Spleen (tissue), 7 donors: ENCODE measurements at regions not wholly inside any gene's neighbourhood (a gene's known extent, or its start where the extent isn't known, plus 50 kb on each side); places are given as distances from the start of the nearest gene placed in this dataset.

Experiments
- CTCF ChIP-seq, 11 experiments: fragments of 200-600 bp in 7 of 11; fragments of 450-650 bp in 4 of 11; sonication (generic) in 4 of 11; IDR thresholded peaks in 8 of 11; conservative IDR thresholded peaks in 3 of 11; 1 replicate in 7 of 11; 2 replicates in 4 of 11; pipeline versions ENCODE4 v1.4.0 to v1.8.0; 2016 to 2021; ENCODE audit warnings: antibody characterized with exemption in 11 of 11, inconsistent platforms in 4 of 11, mild to moderate bottlenecking in 1 of 11
- POLR2A ChIP-seq, 3 donors: fragments of 450-650 bp; IDR thresholded peaks; one replicate each; pipeline ENCODE4 v1.5.1; 2017; ENCODE audit warnings: antibody characterized with exemption in 3 of 3, mild to moderate bottlenecking in 1 of 3
- POLR2AphosphoS5 ChIP-seq, 3 donors: sonication (generic); formaldehyde crosslinking; IDR thresholded peaks; one replicate each; pipeline ENCODE4 v1.5.1; 2017; ENCODE audit warnings: antibody characterized with exemption in 3 of 3
- donor health status: DM: no; HTN: no; CAD: no; lungs with moderate emphysema.
- donor health status: DM: no; HTN: no; CAD: no.
- donor health status: DM: no; HTN: no; CAD: no.

DNA sequence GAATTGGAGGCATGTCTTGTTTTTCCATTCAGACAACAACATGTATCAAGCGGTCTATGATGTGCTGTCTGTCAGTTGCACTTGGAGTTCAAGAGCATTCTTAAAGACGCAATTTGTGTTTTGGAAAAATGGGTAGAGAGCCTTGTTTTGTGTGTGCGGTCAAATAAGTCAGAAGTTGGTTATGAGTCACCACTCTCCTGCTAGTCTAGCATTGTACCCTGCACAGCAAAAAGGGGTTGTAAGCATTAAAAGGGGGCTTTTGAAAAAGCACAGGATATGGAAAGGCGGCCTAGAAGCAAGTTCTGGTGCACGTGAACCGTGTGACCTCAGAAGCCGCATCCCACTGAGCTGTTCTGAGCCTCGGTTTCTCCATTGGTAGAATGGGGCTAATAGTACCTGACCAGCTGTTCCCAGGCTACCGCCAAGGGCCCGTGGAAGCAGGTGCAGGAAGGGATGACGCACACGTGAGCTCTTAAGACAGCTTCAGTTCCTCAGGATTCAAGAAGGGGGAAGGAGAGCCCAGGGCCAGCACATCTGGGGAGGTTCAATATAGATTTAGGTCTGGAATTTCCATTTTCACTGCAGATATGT is 61.6 kb upstream of the SNX9 start:
- TF ChIP-seq CTCF (IDR thresholded peaks at IDR 0.05 in 8 of 11, conservative IDR thresholded peaks at IDR 0.05 in 3 of 11) (no peak), POLR2A (IDR thresholded peaks at IDR 0.05) (no peak), POLR2AphosphoS5 (IDR thresholded peaks at IDR 0.05) (peak in 1 of 3 donors; percentile 27)
